SU-DHL-6 (cell line): ENCODE measurements at regions not wholly inside any gene's neighbourhood (a gene's known extent, or its start where the extent isn't known, plus 50 kb on each side); places are given as distances from the start of the nearest gene placed in this dataset.

Source experiments
- EZH2phosphoT487 ChIP-seq: fragments of 200-600 bp; sonication (generic), shearing (Covaris generic); conservative IDR thresholded peaks from 2 replicates; pipeline ENCODE4 v1.6.1; 2018; ENCODE audit warnings: mild to moderate bottlenecking, antibody characterized with exemption, low read length, moderate library complexity, mixed read lengths
- TF ChIP-seq, protein P1 (sequence below): fragments of 200-600 bp; sonication (generic); IDR thresholded peaks from one replicate; pipeline ENCODE4 v1.5.1; 2017; ENCODE audit warnings: antibody characterized with exemption, mild to moderate bottlenecking, low read length, moderate library complexity; ENCODE audit not compliant: insufficient read depth, poor library complexity, severe bottlenecking

DNA sequence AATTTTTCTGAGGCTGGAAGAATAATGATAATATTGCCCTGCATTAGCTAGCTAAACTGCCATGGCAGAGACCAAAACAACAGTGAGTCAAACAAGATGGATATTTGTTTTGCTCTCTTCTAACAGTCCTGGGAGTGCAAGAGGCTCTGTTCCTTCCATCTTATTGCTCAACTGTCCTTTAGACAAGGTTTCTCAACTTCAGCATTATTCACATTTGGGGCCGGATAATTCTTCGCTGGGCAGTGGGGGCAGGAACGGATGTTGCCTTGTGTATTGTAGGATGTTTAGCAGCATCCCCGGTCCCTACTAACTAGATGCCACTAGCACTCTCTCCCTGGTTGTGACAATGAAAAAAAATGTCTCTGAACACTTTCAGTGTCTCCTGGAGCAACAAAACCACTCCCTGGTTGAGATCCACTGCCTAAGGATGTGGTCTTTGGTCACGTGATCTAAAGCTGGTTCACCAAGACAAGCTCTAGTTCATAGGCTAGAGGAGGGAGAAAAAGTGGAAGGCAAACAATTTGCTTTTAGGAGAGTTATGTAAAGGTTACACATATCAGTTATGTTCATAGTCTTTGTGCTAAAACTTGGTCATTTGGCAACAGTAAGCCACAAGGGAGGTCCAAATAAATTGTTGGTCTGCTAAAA is 144.4 kb downstream of the PCTP start:
- TF ChIP-seq, protein P1, sequence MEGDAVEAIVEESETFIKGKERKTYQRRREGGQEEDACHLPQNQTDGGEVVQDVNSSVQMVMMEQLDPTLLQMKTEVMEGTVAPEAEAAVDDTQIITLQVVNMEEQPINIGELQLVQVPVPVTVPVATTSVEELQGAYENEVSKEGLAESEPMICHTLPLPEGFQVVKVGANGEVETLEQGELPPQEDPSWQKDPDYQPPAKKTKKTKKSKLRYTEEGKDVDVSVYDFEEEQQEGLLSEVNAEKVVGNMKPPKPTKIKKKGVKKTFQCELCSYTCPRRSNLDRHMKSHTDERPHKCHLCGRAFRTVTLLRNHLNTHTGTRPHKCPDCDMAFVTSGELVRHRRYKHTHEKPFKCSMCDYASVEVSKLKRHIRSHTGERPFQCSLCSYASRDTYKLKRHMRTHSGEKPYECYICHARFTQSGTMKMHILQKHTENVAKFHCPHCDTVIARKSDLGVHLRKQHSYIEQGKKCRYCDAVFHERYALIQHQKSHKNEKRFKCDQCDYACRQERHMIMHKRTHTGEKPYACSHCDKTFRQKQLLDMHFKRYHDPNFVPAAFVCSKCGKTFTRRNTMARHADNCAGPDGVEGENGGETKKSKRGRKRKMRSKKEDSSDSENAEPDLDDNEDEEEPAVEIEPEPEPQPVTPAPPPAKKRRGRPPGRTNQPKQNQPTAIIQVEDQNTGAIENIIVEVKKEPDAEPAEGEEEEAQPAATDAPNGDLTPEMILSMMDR, result no peak
- TF ChIP-seq EZH2phosphoT487, result no peak
